RWPE2 (cell line): ENCODE measurements at regions not wholly inside any gene's neighbourhood (a gene's known extent, or its start where the extent isn't known, plus 50 kb on each side); places are given as distances from the start of the nearest gene placed in this dataset.

Experiments
- ATAC-seq: fragments of 200-7000 bp; cut with Tn5 transposase; 3 replicates; pipeline ENCODE4 v1.9.1; 2021; ENCODE audit warnings: low read depth
- DNase-seq: peaks from one replicate; pipeline ENCODE4 v3.0.0-alpha.2; 2020; ENCODE audit warnings: low spot score
- H3K27ac ChIP-seq: fragments of 450-650 bp; 2 replicates; pipeline ENCODE4 v1.5.1; 2017; ENCODE audit warnings: mild to moderate bottlenecking; ENCODE audit not compliant: poor library complexity, severe bottlenecking
- H3K27me3 ChIP-seq: fragments of 250-450 bp; sonication (Bioruptor Pico); 2 replicates; pipeline ENCODE4 v1.5.1; 2021; ENCODE audit warnings: mild to moderate bottlenecking, moderate library complexity; ENCODE audit not compliant: insufficient read depth, poor library complexity, severe bottlenecking
- H3K36me3 ChIP-seq: fragments of 250-450 bp; sonication (Bioruptor Pico); 2 replicates; pipeline ENCODE4 v1.5.1; 2020; ENCODE audit warnings: low read depth, mild to moderate bottlenecking, moderate library complexity
- H3K4me1 ChIP-seq: fragments of 250-450 bp; sonication (Bioruptor Pico); 2 replicates; pipeline ENCODE4 v1.5.1; 2021; ENCODE audit warnings: mild to moderate bottlenecking, moderate library complexity; ENCODE audit not compliant: insufficient read depth, poor library complexity, severe bottlenecking
- H3K4me3 ChIP-seq: fragments of 250-450 bp; sonication (Bioruptor Pico); 2 replicates; pipeline ENCODE4 v1.5.1; 2021; ENCODE audit warnings: mild to moderate bottlenecking, moderate library complexity; ENCODE audit not compliant: severe bottlenecking
- H3K9me3 ChIP-seq: fragments of 250-450 bp; sonication (Bioruptor Pico); 2 replicates; pipeline ENCODE4 v1.5.1; 2021; ENCODE audit warnings: mild to moderate bottlenecking, moderate library complexity; ENCODE audit not compliant: severe bottlenecking
- TF ChIP-seq, protein P1 (sequence below): fragments of 450-650 bp; IDR thresholded peaks from one replicate; pipeline ENCODE4 v1.5.1; 2017; ENCODE audit warnings: mild to moderate bottlenecking, moderate library complexity; ENCODE audit not compliant: poor library complexity, severe bottlenecking

DNA sequence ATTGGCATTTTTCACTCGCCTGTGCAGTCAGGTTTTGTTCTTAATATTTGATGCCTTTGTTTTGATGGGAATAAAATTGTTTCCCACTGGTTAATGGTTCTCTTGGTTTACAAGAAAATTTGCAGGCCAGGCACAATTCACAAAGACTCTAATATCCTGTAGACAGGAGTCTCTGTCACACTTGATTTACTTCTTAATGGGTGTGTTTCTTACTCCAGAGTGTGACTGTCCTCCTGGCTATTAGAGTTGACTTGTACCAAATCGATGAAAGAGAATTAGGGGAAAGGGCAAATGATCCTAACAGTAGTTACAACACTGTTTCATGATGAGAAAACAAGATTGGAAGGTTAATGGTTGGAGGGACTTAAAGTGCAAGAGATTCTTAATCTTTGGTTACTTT lies 142.8 kb upstream of the SV2C start:
- Histone ChIP-seq H3K4me3 (no peak overlapping the region), H3K9me3 (no peaks in the 10 kb centered on the region), H3K27ac (no peak overlapping the region), H3K36me3 (no peaks in the 10 kb centered on the region), H3K4me1 (no peaks in the 10 kb centered on the region), H3K27me3 (peaks cover 17% of the 10 kb centered on the region)
- TF ChIP-seq, protein P1, sequence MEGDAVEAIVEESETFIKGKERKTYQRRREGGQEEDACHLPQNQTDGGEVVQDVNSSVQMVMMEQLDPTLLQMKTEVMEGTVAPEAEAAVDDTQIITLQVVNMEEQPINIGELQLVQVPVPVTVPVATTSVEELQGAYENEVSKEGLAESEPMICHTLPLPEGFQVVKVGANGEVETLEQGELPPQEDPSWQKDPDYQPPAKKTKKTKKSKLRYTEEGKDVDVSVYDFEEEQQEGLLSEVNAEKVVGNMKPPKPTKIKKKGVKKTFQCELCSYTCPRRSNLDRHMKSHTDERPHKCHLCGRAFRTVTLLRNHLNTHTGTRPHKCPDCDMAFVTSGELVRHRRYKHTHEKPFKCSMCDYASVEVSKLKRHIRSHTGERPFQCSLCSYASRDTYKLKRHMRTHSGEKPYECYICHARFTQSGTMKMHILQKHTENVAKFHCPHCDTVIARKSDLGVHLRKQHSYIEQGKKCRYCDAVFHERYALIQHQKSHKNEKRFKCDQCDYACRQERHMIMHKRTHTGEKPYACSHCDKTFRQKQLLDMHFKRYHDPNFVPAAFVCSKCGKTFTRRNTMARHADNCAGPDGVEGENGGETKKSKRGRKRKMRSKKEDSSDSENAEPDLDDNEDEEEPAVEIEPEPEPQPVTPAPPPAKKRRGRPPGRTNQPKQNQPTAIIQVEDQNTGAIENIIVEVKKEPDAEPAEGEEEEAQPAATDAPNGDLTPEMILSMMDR, result no peak
- ATAC-seq (no peak), DNase-seq (no peak)

DNA sequence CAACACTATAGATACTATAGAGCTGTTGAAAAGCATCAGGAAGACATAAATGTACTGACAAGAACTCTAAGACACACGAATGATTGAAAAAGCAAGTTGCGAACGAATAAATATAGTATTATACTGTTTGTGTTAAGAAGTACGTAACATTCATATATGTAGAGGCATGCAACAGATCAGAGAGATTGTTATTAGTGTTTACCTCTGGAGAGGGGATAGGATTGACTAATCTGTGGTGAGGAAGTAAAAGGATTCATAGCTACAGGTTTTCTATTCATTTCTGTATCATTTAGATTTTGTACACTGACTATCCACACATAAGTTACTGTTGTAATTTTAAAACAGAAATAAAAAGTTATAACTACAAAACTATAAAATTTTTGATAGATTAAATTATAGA lies 147.6 kb upstream of the SV2C start:
- Histone ChIP-seq H3K27ac (no peak overlapping the region), H3K36me3 (no peaks in the 10 kb centered on the region), H3K27me3 (peaks cover 19% of the 10 kb centered on the region), H3K9me3 (no peaks in the 10 kb centered on the region), H3K4me3 (no peak overlapping the region), H3K4me1 (no peaks in the 10 kb centered on the region)
- DNase-seq (no peak), ATAC-seq (no peak)
- TF ChIP-seq, protein P1, result no peak

DNA sequence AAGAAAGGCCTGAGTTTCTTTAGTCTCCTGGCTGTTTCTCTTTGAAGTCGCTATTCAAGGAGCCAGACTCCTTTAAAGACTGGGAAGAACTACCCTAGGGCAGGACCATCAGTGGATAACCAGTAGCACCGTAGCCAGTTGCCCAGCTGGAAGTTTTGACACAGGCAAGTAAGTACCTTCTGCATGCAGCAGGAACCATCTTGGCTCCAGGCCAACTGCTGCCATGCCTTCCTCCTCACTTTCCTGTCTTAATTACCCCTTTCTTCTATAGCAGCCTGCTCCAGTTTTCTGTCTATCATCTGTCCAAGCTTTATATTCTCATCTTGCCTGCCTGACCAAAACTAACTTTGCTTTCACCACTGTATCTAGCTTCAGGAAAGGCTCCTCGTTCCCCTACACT lies 149.7 kb upstream of the SV2C start:
- no peak overlapping the region for H3K4me3 ChIP-seq
- H3K4me1 ChIP-seq, result no peaks in the 10 kb centered on the region
- TF ChIP-seq, protein P1, result no peak
- H3K36me3 ChIP-seq, result no peaks in the 10 kb centered on the region
- peaks cover 31% of the 10 kb centered on the region for H3K27me3 ChIP-seq
- ATAC-seq (no peak), DNase-seq (no peak)
- H3K9me3 ChIP-seq, result no peaks in the 10 kb centered on the region
- no peak overlapping the region for H3K27ac ChIP-seq

- ATAC-seq (no peak), DNase-seq (no peak)
- H3K27ac ChIP-seq, result no peak overlapping the region
- H3K4me1 ChIP-seq, result no peaks in the 10 kb centered on the region
- TF ChIP-seq, protein P1, result no peak
- H3K36me3 ChIP-seq, result no peaks in the 10 kb centered on the region
- no peaks in the 10 kb centered on the region for H3K9me3 ChIP-seq
- H3K4me3 ChIP-seq, result no peak overlapping the region
- peaks cover 17% of the 10 kb centered on the region for H3K27me3 ChIP-seq
These were observed 152.0 kb upstream of the SV2C start for GRCh38 chr5:75931175-75931574.

DNA sequence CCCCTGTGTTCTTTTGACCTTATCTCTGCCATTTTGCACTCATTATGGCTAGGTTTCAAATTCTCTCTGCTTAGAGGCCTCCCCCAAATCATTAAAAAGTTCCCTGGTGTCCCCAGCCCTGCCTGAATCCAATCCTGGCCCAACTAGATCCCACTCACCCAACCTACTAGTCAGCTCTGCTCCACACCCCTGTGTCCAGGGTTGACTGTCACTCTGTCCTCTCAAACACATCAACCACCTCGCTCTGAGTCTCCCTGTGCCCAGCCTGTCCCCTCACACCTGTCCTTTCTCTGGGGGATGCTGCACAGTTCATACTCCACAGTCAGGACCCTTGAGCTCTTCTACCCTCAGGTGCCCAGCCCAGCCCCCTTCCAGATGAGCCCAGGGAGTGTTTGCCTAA lies 154.2 kb upstream of the SV2C start:
- H3K4me1 ChIP-seq, result no peaks in the 10 kb centered on the region
- ATAC-seq (no peak), DNase-seq (no peak)
- peaks cover 12% of the 10 kb centered on the region for H3K27me3 ChIP-seq
- no peaks in the 10 kb centered on the region for H3K36me3 ChIP-seq
- no peaks in the 10 kb centered on the region for H3K9me3 ChIP-seq
- TF ChIP-seq, protein P1, result no peak
- no peak overlapping the region for H3K4me3 ChIP-seq
- no peak overlapping the region for H3K27ac ChIP-seq
